HFF-Myc (cell line): ENCODE measurements at regions not wholly inside any gene's neighbourhood (a gene's known extent, or its start where the extent isn't known, plus 50 kb on each side); places are given as distances from the start of the nearest gene placed in this dataset.

Experiments
- DNase-seq: peaks from one replicate; pipeline ENCODE4 v3.0.0-alpha.2; 2011; ENCODE audit warnings: low read depth; ENCODE audit errors: extremely low read depth
- H3K4me3 ChIP-seq: replicated peaks from 2 replicates; pipeline ENCODE4 v1.5.1; 2011; ENCODE audit warnings: low read depth, mild to moderate bottlenecking, control low read depth, low read length
- TF ChIP-seq, protein P1 (sequence below): IDR thresholded peaks from 2 replicates; pipeline ENCODE4 v1.5.1; 2012; ENCODE audit warnings: mild to moderate bottlenecking, low read depth, low read length, control low read depth; ENCODE audit errors: missing control alignments

DNA sequence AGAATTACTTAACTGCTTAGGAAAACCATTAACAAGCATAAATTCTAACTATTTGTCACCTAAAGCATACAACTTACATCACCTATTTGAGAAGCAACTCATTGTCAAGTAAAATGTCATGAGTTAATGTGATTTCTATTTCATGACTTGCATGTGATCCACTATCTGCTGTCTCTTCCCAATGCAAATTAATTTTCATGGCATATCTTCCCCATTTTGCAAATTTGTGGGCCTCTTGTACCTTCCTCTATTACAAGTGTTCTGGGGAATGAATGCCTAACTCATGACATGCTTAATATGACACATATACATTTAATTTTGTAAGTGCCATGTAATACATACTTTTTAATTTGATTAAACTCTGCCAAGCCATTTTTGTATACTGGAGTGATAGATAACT lies 81.1 kb upstream of the EDNRB start:
- DNase-seq: no peak
- TF ChIP-seq, protein P1, sequence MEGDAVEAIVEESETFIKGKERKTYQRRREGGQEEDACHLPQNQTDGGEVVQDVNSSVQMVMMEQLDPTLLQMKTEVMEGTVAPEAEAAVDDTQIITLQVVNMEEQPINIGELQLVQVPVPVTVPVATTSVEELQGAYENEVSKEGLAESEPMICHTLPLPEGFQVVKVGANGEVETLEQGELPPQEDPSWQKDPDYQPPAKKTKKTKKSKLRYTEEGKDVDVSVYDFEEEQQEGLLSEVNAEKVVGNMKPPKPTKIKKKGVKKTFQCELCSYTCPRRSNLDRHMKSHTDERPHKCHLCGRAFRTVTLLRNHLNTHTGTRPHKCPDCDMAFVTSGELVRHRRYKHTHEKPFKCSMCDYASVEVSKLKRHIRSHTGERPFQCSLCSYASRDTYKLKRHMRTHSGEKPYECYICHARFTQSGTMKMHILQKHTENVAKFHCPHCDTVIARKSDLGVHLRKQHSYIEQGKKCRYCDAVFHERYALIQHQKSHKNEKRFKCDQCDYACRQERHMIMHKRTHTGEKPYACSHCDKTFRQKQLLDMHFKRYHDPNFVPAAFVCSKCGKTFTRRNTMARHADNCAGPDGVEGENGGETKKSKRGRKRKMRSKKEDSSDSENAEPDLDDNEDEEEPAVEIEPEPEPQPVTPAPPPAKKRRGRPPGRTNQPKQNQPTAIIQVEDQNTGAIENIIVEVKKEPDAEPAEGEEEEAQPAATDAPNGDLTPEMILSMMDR: no peak
- H3K4me3 ChIP-seq: no peak overlapping the region

DNA sequence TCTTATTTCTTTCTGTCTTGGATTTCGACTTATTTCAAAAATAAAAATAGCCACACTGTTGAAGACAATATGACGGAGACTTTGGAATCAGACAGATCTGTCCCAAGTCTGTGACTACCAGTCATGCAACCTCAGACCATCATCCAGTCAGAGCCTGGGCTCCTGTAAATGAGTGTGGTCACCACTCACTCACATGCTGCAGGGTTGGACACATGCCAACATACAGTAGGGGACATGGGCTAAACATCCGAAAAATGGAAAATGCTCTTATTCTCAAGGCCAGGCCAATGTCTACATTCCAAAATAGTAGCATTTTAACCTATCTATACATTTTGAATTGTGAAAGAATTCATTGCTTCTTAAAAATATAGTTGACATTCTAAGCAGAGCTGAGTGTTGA lies 75.5 kb upstream of the EDNRB start:
- TF ChIP-seq, protein P1: no peak
- no peak for DNase-seq
- no peak overlapping the region for H3K4me3 ChIP-seq

- no peak for DNase-seq
- TF ChIP-seq, protein P1: no peak
- H3K4me3 ChIP-seq: no peak overlapping the region
Measured at GRCh38 chr13:77991003-77991402, 72.4 kb upstream of the EDNRB start.

- TF ChIP-seq, protein P1: no peak
- H3K4me3 ChIP-seq: no peak overlapping the region
- DNase-seq: no peak
Measured at GRCh38 chr13:77989281-77989680, 70.7 kb upstream of the EDNRB start.

DNA sequence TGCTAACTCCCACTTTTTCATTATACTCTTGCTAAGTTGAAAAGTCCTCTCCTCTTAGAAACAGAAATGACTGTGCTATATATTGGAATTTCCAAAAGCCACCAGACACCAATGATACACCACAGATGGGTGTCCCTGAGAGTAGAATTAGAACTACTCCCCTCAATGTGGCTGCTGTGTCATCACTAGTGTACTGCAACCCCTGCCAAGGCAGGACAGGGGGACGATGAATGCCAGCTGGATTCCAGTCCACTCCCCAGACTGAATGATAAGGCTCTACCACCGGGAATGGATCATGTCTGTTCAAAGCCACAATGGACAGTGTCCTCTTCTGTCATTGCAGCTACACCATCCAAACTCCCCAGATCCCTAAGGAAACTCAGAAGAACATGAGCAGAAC lies 69.7 kb upstream of the EDNRB start:
- no peak for DNase-seq
- TF ChIP-seq, protein P1: no peak
- H3K4me3 ChIP-seq: no peak overlapping the region

GRCh38 chr13:77986713-77987112 lies 68.1 kb upstream of the EDNRB start:
- no peak overlapping the region for H3K4me3 ChIP-seq
- DNase-seq: no peak
- TF ChIP-seq, protein P1: no peak

DNA sequence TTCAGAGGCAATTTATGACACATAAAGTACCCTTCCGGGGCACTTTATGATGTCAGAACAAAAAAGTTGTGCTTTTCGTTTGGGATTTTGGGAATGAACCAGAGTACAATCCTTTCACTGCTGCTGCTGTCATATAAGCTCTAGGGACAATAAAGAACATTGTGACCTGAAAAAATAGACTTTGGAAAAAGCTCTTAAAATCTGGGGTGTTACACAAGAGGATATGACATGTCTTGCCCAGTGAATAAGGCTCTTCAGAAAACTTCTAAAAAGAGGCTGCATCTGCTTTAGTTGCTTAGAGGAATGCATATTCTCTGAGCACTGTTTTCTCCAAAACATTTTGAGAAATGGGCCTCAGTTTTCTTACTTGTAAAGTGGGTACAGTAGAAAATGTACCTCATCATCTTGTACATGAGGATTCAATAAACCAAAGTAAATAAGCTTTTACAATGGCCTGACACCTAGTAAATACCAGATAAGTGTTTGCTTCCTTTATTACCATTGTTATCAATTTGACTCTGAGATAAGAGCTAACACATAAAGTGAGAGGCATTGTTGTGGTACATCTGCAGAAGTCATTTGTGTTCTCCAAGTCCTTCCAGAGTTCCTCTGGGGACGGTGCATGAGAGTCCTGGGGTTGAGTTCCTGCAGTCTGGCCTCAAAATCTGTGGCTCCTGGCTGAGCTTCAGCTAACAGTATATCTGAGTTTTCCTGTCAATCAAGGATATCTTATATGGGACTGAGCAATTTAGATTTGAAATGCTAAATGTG lies 67.4 kb upstream of the EDNRB start:
- TF ChIP-seq, protein P1: no peak
- H3K4me3 ChIP-seq: no peak overlapping the region

More for the DNA sequence above, 67.4 kb upstream of the EDNRB start:
- no peak for DNase-seq
